ENCODE measurements at regions not wholly inside any gene's neighbourhood (a gene's known extent, or its start where the extent isn't known, plus 50 kb on each side); places are given as distances from the start of the nearest gene placed in this dataset.
A peak's percentile ranks its signal among the peaks of the same experiment; 100 is the strongest.

DNA sequence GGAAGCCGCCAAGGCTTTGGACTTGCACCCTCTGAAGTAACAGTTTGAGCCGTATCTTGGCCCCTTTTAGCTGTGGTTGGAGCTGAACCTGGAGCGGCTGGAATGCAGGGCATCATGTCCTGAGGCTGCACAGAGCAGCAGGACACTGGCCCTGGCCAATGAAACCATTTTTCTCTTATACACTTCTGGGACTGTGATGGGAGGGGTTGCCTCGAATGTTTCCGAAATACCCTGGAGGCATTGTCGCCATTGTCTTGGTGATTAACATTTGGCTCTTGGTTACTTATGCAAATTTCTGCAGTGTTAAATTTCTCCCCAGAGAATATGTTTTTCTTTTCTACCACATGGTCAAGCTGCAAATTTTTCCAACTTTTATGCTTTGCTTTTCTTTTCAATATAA is 137.2 kb downstream of the MAGEC1 start:
- Histone ChIP-seq H3K36me3 (ENCODE audit: control insufficient read depth in 2 of 3, insufficient read depth in 3 of 3, low read length in 3 of 3) (no peaks in the 10 kb centered on the region), H3K27ac (ENCODE audit: low read depth in 2 of 2, low read length in 2 of 2) (no peak overlapping the region), H3K4me3 (ENCODE audit: low read length in 3 of 3) (no peak overlapping the region), H3K9ac (ENCODE audit: low read length in 3 of 3) (no peak overlapping the region), H3K4me1 (ENCODE audit: control insufficient read depth in 2 of 3, insufficient read depth in 2 of 3, low read depth in 1 of 3, low read length in 3 of 3) (no peaks in the 10 kb centered on the region), H3K9me3 (ENCODE audit: control insufficient read depth in 2 of 3, insufficient read depth in 1 of 3, low read length in 3 of 3) (no peaks in the 10 kb centered on the region), H3K27me3 (ENCODE audit: control insufficient read depth, insufficient read depth, low read length) (no peaks in the 10 kb centered on the region)
- intact Hi-C loops (cut with DNase I), result no loop called here
- FAIRE-seq (no peak), DNase-seq (no peak)
- TF ChIP-seq, protein P1, sequence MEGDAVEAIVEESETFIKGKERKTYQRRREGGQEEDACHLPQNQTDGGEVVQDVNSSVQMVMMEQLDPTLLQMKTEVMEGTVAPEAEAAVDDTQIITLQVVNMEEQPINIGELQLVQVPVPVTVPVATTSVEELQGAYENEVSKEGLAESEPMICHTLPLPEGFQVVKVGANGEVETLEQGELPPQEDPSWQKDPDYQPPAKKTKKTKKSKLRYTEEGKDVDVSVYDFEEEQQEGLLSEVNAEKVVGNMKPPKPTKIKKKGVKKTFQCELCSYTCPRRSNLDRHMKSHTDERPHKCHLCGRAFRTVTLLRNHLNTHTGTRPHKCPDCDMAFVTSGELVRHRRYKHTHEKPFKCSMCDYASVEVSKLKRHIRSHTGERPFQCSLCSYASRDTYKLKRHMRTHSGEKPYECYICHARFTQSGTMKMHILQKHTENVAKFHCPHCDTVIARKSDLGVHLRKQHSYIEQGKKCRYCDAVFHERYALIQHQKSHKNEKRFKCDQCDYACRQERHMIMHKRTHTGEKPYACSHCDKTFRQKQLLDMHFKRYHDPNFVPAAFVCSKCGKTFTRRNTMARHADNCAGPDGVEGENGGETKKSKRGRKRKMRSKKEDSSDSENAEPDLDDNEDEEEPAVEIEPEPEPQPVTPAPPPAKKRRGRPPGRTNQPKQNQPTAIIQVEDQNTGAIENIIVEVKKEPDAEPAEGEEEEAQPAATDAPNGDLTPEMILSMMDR (IDR thresholded peaks at IDR 0.05; ENCODE audit: borderline replicate concordance, extremely low read depth, insufficient read depth), result no peak

DNA sequence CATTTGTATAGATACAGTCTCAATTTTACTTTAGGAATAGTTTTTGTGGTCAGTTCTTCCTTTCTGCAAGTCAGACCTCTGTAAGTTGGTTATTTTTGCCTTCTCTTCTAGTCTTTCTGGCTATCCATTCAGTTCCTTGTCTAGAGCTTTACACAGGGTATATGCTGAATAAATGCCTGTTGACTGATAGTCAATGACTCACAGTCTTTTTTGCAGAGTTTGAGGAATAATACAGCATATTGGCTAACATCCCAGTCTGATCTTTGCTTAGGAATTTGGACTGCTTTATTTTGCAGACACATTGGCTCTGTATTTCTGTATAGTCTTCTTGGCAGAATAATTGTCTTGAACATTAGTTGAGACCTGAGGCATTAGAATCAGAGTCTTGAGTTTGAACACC is 132.4 kb downstream of the MAGEC1 start:
- peak in 2 of 5 donors; percentile 0 to 10 for DNase-seq
- TF ChIP-seq, protein P1 (IDR thresholded peaks at IDR 0.05; ENCODE audit: borderline replicate concordance, extremely low read depth, insufficient read depth), result no peak
- FAIRE-seq, result no peak
- Histone ChIP-seq H3K4me3 (ENCODE audit: low read length in 3 of 3) (no peak overlapping the region), H3K9ac (ENCODE audit: low read length in 3 of 3) (no peak overlapping the region), H3K9me3 (ENCODE audit: control insufficient read depth in 2 of 3, insufficient read depth in 1 of 3, low read length in 3 of 3) (no peaks in the 10 kb centered on the region), H3K27ac (ENCODE audit: low read depth in 2 of 2, low read length in 2 of 2) (no peak overlapping the region), H3K36me3 (ENCODE audit: control insufficient read depth in 2 of 3, insufficient read depth in 3 of 3, low read length in 3 of 3) (no peaks in the 10 kb centered on the region), H3K27me3 (ENCODE audit: control insufficient read depth, insufficient read depth, low read length) (no peaks in the 10 kb centered on the region), H3K4me1 (ENCODE audit: control insufficient read depth in 2 of 3, insufficient read depth in 2 of 3, low read depth in 1 of 3, low read length in 3 of 3) (no peaks in the 10 kb centered on the region)
- intact Hi-C loops (cut with DNase I), result no loop called here

- Histone ChIP-seq H3K4me1 (ENCODE audit: control insufficient read depth in 2 of 3, insufficient read depth in 2 of 3, low read depth in 1 of 3, low read length in 3 of 3) (no peaks in the 10 kb centered on the region), H3K27me3 (ENCODE audit: control insufficient read depth, insufficient read depth, low read length) (no peaks in the 10 kb centered on the region), H3K9me3 (ENCODE audit: control insufficient read depth in 2 of 3, insufficient read depth in 1 of 3, low read length in 3 of 3) (no peaks in the 10 kb centered on the region), H3K4me3 (ENCODE audit: low read length in 3 of 3) (no peak overlapping the region), H3K27ac (ENCODE audit: low read depth in 2 of 2, low read length in 2 of 2) (no peak overlapping the region), H3K9ac (ENCODE audit: low read length in 3 of 3) (no peak overlapping the region), H3K36me3 (ENCODE audit: control insufficient read depth in 2 of 3, insufficient read depth in 3 of 3, low read length in 3 of 3) (no peaks in the 10 kb centered on the region)
- FAIRE-seq (no peak), DNase-seq (no peak)
- TF ChIP-seq, protein P1 (IDR thresholded peaks at IDR 0.05; ENCODE audit: borderline replicate concordance, extremely low read depth, insufficient read depth), result no peak
- intact Hi-C loops (cut with DNase I), result no loop called here
Measured at GRCh38 chrX:142005532-142005931, 101.8 kb downstream of the MAGEC1 start.

DNA sequence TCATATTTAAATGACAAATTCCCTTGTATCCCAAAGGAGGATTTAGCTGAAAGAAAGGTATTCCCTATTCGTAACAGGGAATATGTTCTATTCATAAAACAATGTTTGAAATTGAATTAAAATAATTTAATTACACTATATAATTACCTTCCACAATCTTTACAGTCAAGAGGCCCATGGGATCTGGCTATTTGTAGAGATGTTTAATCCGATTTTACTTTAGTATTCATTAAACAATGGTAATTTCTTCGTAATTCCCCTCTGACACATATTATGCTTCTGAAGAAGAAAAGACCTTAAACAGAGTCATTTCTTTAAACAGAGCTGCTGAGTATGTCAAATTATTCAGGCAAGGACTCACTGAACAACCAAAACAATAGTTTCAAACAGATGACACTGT is 98.8 kb downstream of the MAGEC1 start:
- no peaks in the 10 kb centered on the region for H3K9me3 ChIP-seq (ENCODE audit: control insufficient read depth in 2 of 3, insufficient read depth in 1 of 3, low read length in 3 of 3)
- TF ChIP-seq, protein P1 (IDR thresholded peaks at IDR 0.05; ENCODE audit: borderline replicate concordance, extremely low read depth, insufficient read depth), result no peak
- FAIRE-seq, result peak; percentile 35
- H3K4me1 ChIP-seq (ENCODE audit: control insufficient read depth in 2 of 3, insufficient read depth in 2 of 3, low read depth in 1 of 3, low read length in 3 of 3), result no peaks in the 10 kb centered on the region
- H3K4me3 ChIP-seq (ENCODE audit: low read length in 3 of 3), result no peak overlapping the region
- DNase-seq, result no peak
- intact Hi-C loops (cut with DNase I), result no loop called here
- no peaks in the 10 kb centered on the region for H3K27me3 ChIP-seq (ENCODE audit: control insufficient read depth, insufficient read depth, low read length)
- H3K27ac ChIP-seq (ENCODE audit: low read depth in 2 of 2, low read length in 2 of 2), result no peak overlapping the region
- H3K36me3 ChIP-seq (ENCODE audit: control insufficient read depth in 2 of 3, insufficient read depth in 3 of 3, low read length in 3 of 3), result no peaks in the 10 kb centered on the region
- no peak overlapping the region for H3K9ac ChIP-seq (ENCODE audit: low read length in 3 of 3)
